OCI-LY7 (cell line): ENCODE measurements at regions not wholly inside any gene's neighbourhood (a gene's known extent, or its start where the extent isn't known, plus 50 kb on each side); places are given as distances from the start of the nearest gene placed in this dataset.

ENCODE experiments used
- BruUV-seq: library from RNA; stranded (reverse); fragments of 400-500 nt; replicated peaks from 2 replicates; lab custom pipeline; 2021; lab: Mats Ljungman, UMichigan
- CTCF ChIA-PET: fragments of 300-600 bp; sonication (Branson Sonifier 250); formaldehyde crosslinking; loops from one replicate; lab custom pipeline; 2022; ENCODE audit warnings: antibody characterized with exemption; ENCODE audit not compliant: unreplicated experiment; lab: Charles Lee
- POLR2A ChIA-PET: fragments of 300-600 bp; sonication (Branson Sonifier 250); formaldehyde crosslinking; loops from one replicate; lab custom pipeline; 2022; ENCODE audit warnings: antibody characterized with exemption; lab: Charles Lee
- DNase-seq: peaks from one replicate; pipeline ENCODE4 v3.0.0-alpha.2; 2015; ENCODE audit warnings: low spot score
- H2AFZ ChIP-seq: fragments of 200-600 bp; sonication (generic), shearing (Covaris generic); 2 replicates; pipeline ENCODE4 v1.6.1; 2014; ENCODE audit warnings: mild to moderate bottlenecking, antibody characterized with exemption, low read length, moderate library complexity
- H3K27ac ChIP-seq: fragments of 200-600 bp; sonication (generic); 2 replicates; pipeline ENCODE4 v1.5.1; 2014; ENCODE audit warnings: mixed run types, low read depth, mild to moderate bottlenecking, moderate library complexity, low read length, inconsistent platforms; ENCODE audit not compliant: poor library complexity, severe bottlenecking
- H3K36me3 ChIP-seq: fragments of 200-600 bp; sonication (generic); 2 replicates; pipeline ENCODE4 v1.6.1; 2014; ENCODE audit warnings: mild to moderate bottlenecking, antibody characterized with exemption, low read length, moderate library complexity, mixed read lengths; ENCODE audit not compliant: insufficient read depth
- H3K4me1 ChIP-seq: fragments of 200-600 bp; sonication (generic); 2 replicates; pipeline ENCODE4 v1.5.1; 2014; ENCODE audit warnings: mild to moderate bottlenecking, low read length; ENCODE audit not compliant: insufficient read depth, poor library complexity, severe bottlenecking
- H3K4me2 ChIP-seq: fragments of 200-600 bp; sonication (generic); 2 replicates; pipeline ENCODE4 v1.6.1; 2014; ENCODE audit warnings: mild to moderate bottlenecking, low read length
- H3K4me3 ChIP-seq: fragments of 200-600 bp; sonication (generic); 2 replicates; pipeline ENCODE4 v1.5.1; 2014; ENCODE audit warnings: mild to moderate bottlenecking, low read depth, low read length; ENCODE audit not compliant: poor library complexity, severe bottlenecking
- H3K79me2 ChIP-seq: fragments of 200-600 bp; sonication (generic); 2 replicates; pipeline ENCODE4 v1.6.1; 2016; ENCODE audit warnings: low read depth, mild to moderate bottlenecking, low read length, moderate library complexity, mixed read lengths; ENCODE audit not compliant: insufficient read depth
- H3K9me2 ChIP-seq: fragments of 200-600 bp; sonication (generic); 2 replicates; pipeline ENCODE4 v1.6.1; 2016; ENCODE audit warnings: mild to moderate bottlenecking, low read length, mixed read lengths; ENCODE audit not compliant: insufficient read depth
- H3K9me3 ChIP-seq: fragments of 200-600 bp; sonication (generic); 2 replicates; pipeline ENCODE4 v1.6.1; 2014; ENCODE audit warnings: mild to moderate bottlenecking, mixed run types, low read length, mixed read lengths
- H4K20me1 ChIP-seq: fragments of 200-600 bp; sonication (generic); 2 replicates; pipeline ENCODE4 v1.6.1; 2014; ENCODE audit warnings: mild to moderate bottlenecking, antibody characterized with exemption, low read length, moderate library complexity, mixed read lengths; ENCODE audit not compliant: insufficient read depth
- CTCF ChIP-seq: fragments of 200-600 bp; sonication (generic); conservative IDR thresholded peaks from 2 replicates; pipeline ENCODE4 v1.5.1; 2014; ENCODE audit warnings: mild to moderate bottlenecking, antibody characterized with exemption, low read length, moderate library complexity, mixed read lengths
- EZH2phosphoT487 ChIP-seq: fragments of 200-600 bp; sonication (generic); IDR thresholded peaks from 2 replicates; pipeline ENCODE4 v1.6.1; 2018; ENCODE audit warnings: low read depth, borderline replicate concordance, mild to moderate bottlenecking, mixed run types, antibody characterized with exemption, low read length, moderate library complexity, mixed read lengths
- intact Hi-C: fragments of 100-400 bp; cut with micrococcal nuclease; formaldehyde crosslinking; loops from one replicate; pipeline ENCODE4 v1.10.0; 2022; ENCODE audit not compliant: unreplicated experiment

- CTCF ChIA-PET = no interaction called here
- TF ChIP-seq EZH2phosphoT487 (no peak), CTCF (no peak)
Observed at GRCh38 chr2:880201-880970, 70.3 kb upstream of the SNTG2 start.

GRCh38 chr2:879540-879939 is 71.1 kb upstream of the SNTG2 start:
- TF ChIP-seq EZH2phosphoT487 (no peak), CTCF (no peak)
- ChIA-PET POLR2A (no interaction called here), CTCF (no interaction called here)

More at GRCh38 chr2:880201-880970, 70.3 kb upstream of the SNTG2 start:
- no TSS peak for BruUV-seq
- DNase-seq = no peak
- POLR2A ChIA-PET = no interaction called here
- no peaks in the 10 kb centered on the region for H3K4me1 ChIP-seq
- H3K9me2 ChIP-seq = no peaks in the 10 kb centered on the region
- intact Hi-C loops = no loop called here
- H3K79me2 ChIP-seq = no peaks in the 10 kb centered on the region
- H3K36me3 ChIP-seq = no peaks in the 10 kb centered on the region
- H3K4me3 ChIP-seq = no peak overlapping the region
- H3K27ac ChIP-seq = no peak overlapping the region
- H4K20me1 ChIP-seq = no peaks in the 10 kb centered on the region
- no peaks in the 10 kb centered on the region for H3K9me3 ChIP-seq
- H3K4me2 ChIP-seq = no peak overlapping the region
- no peak overlapping the region for H2AFZ ChIP-seq

GRCh38 chr2:878245-878930 is 72.3 kb upstream of the SNTG2 start:
- intact Hi-C loops = no loop called here
- BruUV-seq = no TSS peak

More at GRCh38 chr2:879540-879939, 71.1 kb upstream of the SNTG2 start:
- Histone ChIP-seq H3K9me2 (no peaks in the 10 kb centered on the region), H3K4me3 (no peak overlapping the region), H3K4me2 (no peak overlapping the region), H4K20me1 (no peaks in the 10 kb centered on the region), H3K79me2 (no peaks in the 10 kb centered on the region), H3K4me1 (no peaks in the 10 kb centered on the region), H3K27ac (no peak overlapping the region), H3K9me3 (no peaks in the 10 kb centered on the region), H2AFZ (no peak overlapping the region), H3K36me3 (no peaks in the 10 kb centered on the region)
- BruUV-seq = no TSS peak
- intact Hi-C loops = no loop called here
- DNase-seq = no peak

More at GRCh38 chr2:878245-878930, 72.3 kb upstream of the SNTG2 start:
- CTCF ChIA-PET = no interaction called here
- no peak for TF ChIP-seq CTCF
- no peak overlapping the region for H2AFZ ChIP-seq
- no peaks in the 10 kb centered on the region for H3K9me3 ChIP-seq
- DNase-seq = no peak
- no peak overlapping the region for H3K27ac ChIP-seq
- no peaks in the 10 kb centered on the region for H3K79me2 ChIP-seq
- no peaks in the 10 kb centered on the region for H3K36me3 ChIP-seq
- no peaks in the 10 kb centered on the region for H4K20me1 ChIP-seq
- H3K4me3 ChIP-seq = no peak overlapping the region
- H3K4me1 ChIP-seq = no peaks in the 10 kb centered on the region
- H3K4me2 ChIP-seq = no peak overlapping the region
- POLR2A ChIA-PET = no interaction called here
- no peaks in the 10 kb centered on the region for H3K9me2 ChIP-seq
